Islet of Langerhans (tissue), 1 donor: ENCODE measurements at regions not wholly inside any gene's neighbourhood (a gene's known extent, or its start where the extent isn't known, plus 50 kb on each side); places are given as distances from the start of the nearest gene placed in this dataset.
A peak's percentile ranks its signal among the peaks of the same experiment; 100 is the strongest.

ENCODE experiments used
- FAIRE-seq: peaks from one replicate; lab custom pipeline; 2011; peaks lifted over from hg19 to GRCh38; lab: Jason Lieb, UNC

DNA sequence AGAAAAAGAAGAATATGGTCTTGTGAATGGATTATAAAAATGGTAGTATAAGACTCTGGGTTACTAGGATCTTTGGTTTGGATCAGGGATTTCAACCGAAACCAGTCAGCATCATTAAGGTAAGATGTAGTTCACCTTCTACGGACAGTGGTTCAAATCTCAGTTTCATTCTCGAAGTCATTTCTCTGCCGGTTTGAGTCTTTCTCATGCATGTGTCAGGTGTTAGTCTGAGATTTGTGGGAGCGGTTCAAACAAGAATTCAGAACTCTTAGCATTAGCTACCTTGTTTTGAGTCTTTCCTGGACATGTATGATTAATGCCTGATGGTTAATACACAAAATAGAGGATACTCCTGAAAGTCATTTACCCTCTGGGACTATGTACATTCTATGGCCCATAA lies 735.9 kb upstream of the NUDT12 start:
- FAIRE-seq: no peak

DNA sequence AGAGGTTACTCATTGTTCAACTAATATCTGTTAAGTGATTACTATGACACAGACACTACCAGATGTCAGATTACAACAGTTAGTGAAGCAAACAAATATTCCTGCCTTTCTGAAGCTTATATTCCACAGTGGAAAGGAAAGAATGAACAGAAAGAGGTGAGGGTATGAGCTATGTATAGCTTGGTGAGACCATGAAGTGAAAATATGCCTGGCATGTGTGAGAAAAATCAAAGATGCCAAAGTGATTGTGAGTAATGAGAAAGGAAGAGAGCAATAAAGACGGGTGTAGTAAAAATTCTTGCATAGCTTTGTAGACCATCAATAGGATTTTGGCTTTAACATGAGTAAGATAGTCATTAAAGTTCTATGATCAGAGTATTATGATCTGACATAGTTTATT lies 734.5 kb upstream of the NUDT12 start:
- FAIRE-seq: no peak

DNA sequence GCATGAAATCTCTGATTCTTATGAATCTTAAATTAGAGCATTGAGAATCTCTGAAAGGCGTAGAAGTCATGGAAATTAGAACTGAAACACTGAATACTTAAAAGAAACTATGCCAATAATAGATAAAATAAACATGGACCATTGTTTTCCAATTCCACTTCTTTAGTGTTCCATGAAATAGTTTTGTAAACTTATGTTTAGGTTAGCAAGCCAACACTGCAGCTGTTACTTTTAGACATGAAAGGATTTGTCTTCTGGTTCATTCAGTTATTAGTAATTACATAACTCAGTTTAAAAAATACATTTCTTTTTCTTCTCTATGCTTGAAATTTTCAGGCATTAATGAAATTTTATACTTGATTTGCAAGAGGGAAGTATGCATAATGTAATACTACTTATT lies 733.4 kb upstream of the NUDT12 start:
- no peak for FAIRE-seq

DNA sequence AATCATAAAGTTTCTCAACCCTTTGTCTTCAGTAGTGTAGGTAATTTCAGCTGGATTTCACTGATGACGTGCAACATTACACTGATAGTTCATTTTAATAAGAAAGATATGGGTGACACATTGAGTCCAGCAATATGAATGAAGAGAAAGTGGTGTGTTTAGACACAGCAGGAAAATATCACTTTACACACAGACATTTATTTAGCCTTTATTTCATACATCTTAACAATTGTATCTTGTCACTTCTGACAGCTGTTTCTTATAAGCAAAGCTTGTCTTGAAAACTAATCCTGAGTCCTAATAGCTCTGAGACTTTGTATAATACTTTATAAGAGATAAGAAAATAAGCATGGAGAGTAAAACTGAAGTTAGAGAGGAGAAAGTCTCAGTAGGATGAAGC lies 720.5 kb upstream of the NUDT12 start:
- FAIRE-seq: no peak

DNA sequence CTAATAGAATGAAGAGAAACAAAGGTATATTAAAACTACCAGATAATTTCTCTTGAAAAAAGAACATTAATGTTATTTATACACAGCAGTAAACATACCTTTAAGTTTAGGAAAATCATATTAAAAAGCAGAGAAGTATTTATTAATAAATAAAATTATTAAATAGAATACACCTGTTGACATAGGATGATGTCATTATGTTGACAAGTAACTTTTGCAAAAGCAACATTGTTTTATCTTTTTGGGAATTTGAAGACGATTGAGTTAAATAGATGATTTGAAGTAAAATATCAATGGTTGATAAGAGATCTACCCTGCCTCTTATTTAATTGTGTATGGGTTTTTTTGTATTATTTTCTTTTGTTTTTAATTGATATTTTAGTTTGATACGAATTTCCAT lies 711.1 kb upstream of the NUDT12 start:
- FAIRE-seq: no peak

DNA sequence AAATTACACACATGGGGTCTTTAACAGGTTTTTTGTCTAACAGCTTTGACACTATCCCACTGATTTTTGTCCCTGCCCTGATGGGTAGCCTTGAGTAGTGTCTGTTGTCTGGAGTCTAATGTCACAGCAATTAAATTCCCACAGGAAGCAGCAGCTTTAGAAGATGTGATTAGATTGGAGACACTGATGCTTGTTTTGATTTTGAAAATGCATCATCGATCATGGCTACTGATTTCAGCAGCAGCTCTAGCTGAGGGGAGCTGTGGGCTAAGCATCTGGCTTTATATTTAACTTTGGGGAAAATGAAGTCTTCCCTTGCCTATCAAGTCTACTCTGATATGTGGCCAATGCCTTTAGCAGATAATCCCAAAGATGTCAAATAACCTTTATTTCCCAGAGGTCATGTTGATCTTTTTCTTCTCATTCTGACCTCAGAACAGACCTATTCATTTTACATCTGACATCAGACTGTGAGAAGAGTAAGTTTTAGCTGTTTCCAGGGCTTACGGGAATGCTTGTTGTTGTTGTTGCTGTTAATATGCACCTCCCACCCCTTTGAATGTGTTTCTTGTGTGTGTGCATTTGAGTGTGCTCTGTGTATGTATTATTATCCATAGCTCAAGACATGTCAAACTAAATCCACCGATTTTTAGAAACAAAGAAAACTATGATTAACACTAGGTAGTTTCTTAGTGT lies 704.9 kb upstream of the NUDT12 start:
- no peak for FAIRE-seq

DNA sequence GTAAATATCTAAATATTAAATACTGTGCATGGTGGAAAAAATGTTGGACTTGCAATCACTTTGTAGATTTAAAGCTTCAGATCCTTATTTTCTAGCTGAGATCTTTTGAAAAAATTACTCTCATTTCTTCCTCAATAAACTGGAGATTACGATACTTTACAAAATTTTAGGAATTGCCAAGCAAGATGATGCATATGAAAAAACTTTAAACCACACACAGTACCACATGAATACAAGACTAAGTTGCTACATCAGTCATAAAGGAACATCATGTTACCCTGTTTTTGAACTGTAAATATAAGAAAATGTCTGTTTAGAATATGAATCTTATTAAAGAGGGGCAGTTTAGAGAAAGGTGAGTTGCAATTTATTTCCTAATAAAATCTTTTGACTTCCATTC lies 703.6 kb upstream of the NUDT12 start:
- no peak for FAIRE-seq

DNA sequence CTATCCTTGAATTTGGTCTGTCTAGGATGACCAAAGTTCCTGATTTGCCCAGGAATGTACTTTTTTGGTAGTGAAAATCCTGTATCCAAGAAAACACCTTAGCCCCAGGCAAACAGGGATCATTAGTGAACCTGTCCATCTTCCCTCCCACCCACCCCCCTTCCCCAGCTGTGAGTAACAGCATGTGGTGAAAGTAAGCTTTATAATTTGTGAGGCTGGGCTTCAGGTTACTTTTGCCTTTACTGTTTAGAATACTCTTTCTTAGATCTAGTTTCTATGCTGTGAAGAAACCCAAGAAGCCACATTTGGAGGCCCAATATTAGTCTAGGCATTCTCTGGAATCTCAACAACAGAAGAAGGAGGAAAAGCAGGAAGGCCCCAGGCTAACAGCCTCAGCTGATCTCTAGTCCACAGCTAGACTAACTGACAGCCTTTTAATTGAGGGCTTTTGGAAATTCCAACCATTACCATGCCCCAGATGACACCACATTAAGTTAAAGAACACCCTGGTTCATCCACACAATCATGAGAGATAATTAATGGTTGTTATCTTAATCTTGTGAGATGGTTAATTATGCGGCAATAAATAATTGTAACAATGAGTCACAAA lies 703.0 kb upstream of the NUDT12 start:
- FAIRE-seq: no peak

DNA sequence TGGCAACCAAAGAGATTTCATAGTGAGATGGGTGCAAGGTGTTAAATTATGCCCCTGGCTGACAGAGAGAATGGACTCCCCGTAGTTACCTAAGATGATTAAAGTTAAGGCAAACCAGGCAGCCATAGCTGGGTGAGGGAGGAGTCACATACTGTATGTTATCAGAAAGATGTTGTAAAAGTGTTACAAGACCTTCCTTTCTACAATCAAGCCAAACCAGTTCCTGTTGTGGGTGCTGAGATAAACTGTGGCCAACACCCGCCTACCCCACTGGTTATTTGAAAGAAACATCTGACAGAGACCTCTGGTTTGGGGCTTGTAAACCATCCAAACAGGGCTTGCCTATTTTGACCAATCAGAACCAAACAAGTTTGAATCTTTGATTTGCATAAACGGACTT lies 684.7 kb upstream of the NUDT12 start:
- FAIRE-seq: no peak

DNA sequence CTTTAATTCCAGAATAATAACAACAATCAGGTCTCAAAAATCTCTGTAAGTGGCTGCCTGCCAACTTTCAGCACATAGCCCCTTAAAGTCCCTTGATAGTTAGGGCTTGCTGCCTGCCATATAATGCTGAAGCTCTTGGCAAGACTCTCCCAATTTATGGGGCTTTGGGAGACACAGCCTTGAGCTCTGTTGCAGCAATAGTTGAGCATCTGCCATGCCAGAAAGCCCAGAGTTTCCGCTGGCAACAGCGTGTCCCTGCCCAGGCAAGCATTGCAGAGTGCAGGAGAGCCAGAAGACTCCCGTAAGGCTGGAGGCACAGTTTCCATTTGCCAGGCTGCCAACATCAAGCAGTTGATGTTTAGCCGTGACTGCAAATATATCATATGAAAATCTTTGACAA lies 678.5 kb upstream of the NUDT12 start:
- no peak for FAIRE-seq

DNA sequence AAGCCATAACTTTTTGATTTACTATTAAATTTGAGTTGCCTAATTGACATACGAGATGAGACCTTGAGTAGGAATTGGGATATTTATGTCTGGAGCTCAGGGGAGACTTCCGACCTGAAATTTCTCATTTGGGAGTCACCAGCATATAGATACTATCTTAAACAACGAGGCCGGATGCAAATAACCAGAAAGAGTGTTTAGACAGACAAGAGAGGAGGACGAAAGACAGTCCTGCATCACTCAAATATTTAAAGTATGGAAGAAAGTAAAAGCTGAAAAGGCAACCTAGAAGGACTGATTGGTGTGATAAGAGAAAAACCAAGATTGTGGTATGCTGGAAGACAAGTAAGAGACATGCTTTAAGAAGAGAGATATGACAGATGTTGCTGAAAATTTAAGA lies 675.0 kb upstream of the NUDT12 start:
- FAIRE-seq: no peak

DNA sequence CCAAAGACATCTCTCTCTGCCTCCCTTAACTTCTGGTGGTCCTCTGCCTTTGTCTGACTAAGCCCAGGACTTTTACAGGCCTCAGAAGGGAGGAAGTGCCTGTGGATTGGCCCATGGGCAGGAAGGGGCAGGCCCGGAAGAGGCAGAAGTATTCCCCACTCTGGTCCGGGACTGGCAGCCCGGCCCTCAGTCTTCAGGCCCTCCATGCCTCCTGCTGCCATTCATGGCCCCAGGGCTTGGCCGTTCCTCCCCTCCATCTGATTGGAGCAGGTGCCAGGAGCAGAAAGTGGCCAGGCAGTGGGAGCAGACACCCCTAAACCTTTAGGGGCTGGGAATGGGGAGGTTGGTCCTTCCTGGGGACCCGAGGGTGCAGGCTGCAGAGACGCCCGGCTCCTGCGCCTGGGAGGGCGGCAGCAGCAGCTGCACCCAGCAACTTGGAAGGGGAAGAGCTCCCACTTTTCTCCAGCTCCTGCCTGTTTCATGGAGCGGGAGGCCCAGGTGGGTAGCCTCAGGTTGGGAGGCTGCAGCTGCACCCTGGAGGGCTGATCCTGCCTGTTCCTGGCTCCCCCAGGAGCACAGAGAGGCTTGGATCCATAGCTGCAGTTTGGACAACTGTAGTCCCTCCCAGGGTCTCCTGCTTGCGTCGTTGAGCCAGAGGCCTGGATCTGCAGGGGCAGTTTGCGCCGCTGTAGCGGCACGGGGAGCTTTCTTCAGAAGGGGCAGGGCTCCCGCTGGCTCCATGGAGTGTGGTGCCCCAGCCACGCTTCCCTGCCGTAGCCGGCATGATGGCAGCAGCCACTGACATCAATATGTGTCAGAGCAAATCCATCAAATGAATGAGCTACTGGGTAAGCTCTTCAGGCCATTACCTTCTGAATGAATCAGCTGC lies 661.5 kb upstream of the NUDT12 start:
- FAIRE-seq: no peak

DNA sequence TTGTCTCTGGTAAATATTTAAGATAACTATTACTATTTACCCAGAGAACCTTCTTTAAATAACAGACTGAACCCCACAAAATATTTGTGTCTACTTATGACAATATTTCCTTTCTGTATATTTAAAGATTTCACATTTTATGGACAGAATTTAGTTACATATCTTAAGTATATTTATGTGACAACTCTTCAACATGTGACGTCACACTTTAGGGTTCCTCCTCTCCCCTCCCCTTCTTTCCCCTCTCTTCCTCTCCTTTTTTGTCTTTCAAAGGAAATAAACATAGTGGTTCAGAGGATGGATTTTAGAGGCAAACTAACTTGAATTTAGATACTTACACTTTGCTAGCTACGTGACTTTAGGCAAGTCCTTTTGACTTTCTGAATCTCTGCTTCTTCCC lies 655.6 kb upstream of the NUDT12 start:
- FAIRE-seq: no peak

DNA sequence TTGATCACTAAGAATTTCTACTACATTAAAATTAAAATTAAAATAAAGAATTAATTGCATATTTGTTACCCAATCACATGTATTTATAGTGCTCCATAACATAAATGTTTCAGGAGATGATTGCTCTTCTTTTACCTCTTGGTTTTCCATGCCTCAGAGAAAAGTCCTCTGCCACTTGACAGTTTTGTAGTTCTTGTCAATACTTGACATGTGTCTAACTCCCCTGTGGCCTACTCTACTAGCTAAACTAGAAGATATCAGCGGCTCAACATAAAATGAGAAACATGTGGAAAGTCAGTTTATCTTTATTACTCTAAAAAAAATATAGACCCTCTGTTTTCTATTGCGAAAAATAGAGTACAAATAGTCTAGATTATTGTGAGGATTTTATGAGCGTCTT lies 650.6 kb upstream of the NUDT12 start:
- no peak for FAIRE-seq

DNA sequence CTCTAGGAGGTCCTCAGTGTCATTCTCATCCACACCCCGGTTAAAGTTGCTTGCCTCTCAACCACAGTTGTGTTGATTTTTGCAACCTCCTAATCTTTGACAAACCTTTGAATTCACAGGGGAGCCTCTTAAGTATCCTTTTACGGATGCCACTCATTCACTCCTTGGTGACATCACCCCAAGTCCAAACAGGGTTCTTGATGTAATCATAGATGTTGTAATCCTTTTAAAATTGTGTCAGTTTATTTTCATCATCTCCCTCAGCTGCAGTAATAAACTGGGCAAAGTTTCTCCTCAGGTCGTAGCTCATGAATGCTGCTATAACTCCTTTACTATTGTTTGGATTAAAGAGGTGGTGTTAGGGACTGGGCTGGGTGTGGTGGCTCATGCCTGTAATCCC lies 637.2 kb upstream of the NUDT12 start:
- FAIRE-seq: no peak

DNA sequence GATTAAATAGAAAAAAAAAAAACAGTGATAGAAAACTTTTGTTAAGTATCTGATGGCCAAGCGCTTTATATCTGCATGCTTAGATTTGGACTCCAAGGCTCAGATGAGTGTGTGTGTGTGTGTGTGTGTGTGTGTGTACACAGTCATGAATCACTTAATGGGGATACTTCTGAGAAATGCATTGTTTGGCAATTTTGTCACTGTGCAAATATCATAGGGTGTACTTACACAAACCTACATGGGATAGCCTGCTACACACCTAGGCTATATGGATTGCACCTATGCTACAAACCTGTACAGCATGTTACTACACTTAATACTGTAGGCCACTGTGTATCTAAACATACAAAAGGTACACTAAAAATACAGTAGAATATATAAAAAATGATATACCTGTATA lies 635.6 kb upstream of the NUDT12 start:
- no peak for FAIRE-seq

DNA sequence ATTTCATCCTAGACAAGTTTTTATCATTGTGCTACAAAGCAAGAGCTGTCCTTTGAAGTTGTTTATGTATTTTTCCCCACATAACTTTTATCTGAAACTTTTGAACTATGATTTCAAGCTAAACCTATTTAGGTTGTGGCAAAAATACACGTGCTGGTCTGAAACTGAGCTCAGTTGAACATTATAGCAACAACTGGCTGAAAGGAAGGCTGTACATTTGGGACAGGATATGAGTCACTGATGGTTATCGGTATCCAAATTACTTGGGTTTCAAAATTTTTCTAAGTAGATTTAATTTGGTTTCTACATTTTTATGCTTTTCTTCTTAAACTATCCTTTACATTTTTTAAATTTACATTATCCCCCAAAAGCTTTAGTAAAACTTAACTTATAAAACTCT lies 627.3 kb upstream of the NUDT12 start:
- FAIRE-seq: peak; percentile 17

DNA sequence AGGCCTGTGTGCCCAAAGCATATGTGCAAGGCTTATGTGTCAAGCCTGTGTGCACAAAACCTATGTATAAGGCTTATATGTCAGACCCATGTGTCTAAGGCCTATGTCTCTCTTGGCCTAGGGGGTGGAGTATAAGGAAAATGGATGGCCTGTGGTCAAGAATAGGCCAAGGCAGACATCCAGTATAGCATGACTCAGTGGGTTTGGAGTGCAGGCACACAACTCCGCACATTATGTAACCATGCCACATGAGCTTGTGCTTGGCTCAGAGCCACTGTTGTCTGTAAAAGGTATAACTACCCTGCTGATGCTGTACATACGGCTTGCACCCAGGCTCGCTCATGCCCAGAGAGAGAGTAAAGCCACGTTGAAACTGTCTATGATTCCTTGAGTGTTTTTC lies 626.4 kb upstream of the NUDT12 start:
- FAIRE-seq: no peak

DNA sequence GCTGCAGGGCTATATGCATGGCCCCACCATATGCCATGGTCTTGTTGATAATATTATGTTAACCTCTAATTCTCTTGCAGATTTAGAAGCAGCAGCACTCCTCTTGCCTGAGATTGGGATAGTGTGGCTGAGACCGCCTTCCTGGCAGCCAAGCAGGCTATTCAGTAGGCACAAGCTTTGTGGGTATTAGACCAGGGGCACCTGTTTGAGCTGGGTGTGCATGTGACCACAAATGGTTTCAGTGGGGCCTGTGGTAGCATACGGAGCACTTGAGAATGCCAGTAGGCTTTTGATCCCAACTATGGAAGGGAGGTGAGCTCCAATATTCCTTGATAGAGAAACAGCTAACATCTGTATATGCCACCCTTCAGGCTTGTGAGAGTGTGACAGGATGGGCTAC lies 625.1 kb upstream of the NUDT12 start:
- no peak for FAIRE-seq

DNA sequence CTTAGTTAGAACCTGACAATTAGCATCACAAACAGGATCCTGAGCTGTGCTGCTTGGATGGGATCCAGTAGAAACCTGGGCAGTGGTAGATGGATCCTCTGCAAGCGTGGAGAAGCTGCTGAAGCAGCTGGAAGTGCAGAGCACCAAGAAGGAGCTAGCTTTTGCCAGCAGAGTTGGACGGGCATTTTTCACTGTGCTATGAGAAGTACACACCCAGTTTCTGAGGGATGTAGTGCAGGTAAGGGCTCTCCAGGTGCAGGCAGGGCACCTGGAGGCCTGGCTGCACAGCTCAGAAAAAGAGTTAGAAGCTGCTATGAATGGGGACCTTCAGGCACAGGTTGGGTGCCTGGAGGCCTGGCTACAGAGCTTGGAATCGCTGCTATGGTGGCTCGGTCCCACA lies 623.9 kb upstream of the NUDT12 start:
- no peak for FAIRE-seq

DNA sequence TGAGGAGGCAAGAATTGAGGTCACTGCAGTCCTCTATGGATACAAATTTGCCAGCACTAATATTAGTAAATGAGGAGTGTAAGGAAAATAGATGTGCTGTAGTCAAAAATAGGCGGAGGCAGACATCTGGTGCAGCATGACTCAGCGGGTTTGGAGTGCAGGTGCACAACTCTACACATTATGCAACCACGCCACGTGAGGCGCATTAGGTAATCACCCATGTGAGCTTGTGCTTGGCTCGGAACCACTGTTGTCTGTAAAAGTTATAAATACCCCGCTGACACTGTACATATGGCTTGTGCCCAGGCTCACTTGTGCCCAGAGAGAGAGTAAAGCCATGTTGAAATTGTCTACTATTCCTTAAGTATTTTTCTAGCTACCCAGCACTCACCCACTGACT lies 623.5 kb upstream of the NUDT12 start:
- no peak for FAIRE-seq

DNA sequence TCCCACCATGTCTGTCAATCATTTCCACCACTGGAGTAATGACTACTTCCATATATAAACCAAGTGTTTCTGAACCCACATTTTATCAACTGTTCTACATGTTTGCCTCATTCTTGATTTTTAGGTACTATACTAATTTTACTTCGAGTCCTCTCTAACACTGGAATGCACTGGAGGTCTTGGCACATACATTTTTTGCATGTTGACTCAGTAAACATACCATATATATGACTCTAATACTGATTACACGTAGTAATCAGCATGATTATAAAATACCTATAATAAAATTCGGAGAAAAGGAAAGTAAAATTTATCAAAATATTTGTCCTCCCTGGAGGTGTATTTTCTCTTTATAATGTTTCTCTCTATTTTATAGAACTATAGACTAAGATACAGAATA lies 621.7 kb upstream of the NUDT12 start:
- FAIRE-seq: no peak

DNA sequence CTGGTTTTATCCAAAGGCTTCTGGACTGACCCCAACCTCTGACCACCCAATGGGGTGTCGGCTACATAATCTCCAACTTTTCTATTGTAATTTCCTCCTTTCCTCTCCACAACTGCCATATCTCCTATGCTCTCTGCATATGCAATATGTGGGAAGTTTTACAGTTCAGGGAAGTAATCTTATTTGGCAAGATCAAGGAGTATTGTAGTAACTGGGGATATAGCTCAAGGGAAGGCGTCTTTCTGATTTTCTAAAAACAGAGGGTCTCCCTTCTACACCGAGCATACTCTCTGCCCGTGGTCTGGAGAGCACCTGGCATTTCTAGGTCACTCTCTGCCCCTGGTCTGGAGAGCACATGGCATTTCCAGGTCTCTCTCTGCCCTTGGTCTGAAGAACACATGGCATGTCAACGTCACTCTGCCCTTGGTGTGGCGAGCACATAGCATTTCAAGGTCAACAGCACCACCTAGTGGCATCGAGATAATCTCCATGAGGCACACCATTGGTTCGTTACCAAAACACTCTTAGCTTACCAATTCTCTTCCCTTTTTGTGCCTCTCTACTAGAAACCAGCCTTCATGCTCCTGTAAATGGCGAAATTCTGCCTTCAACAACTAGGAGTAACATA lies 616.4 kb upstream of the NUDT12 start:
- no peak for FAIRE-seq
